IMR-90 (cell line): ENCODE measurements at regions not wholly inside any gene's neighbourhood (a gene's known extent, or its start where the extent isn't known, plus 50 kb on each side); places are given as distances from the start of the nearest gene placed in this dataset.

Experiments used
- ATAC-seq: fragments of 200-7000 bp; cut with Tn5 transposase; 2 replicates; pipeline ENCODE4 v1.9.1; 2020; ENCODE audit warnings: low read depth, mild to moderate bottlenecking, moderate library complexity
- BruUV-seq: library from RNA; stranded (reverse); fragments of 400-500 nt; replicated peaks from 2 replicates; lab custom pipeline; 2021; lab: Mats Ljungman, UMichigan
- CTCF ChIA-PET: fragments of 300-600 bp; formaldehyde crosslinking; extraction: SDS; loops from one replicate; lab custom pipeline; 2021; ENCODE audit warnings: antibody characterized with exemption; lab: Yijun Ruan, JAX
- POLR2A ChIA-PET: fragments of 300-600 bp; sonication (Branson Sonifier 250); formaldehyde crosslinking; loops from one replicate; lab custom pipeline; 2022; ENCODE audit warnings: antibody characterized with exemption; ENCODE audit not compliant: unreplicated experiment; lab: Charles Lee
- DNase-seq: peaks from one replicate; pipeline ENCODE4 v3.0.0; 2013
- H2AFZ ChIP-seq: replicated peaks from 2 replicates; pipeline ENCODE3; 2013; ENCODE audit warnings: low read length, mild to moderate bottlenecking; ENCODE audit not compliant: poor library complexity
- H2AK5ac ChIP-seq: 2 replicates; pipeline ENCODE4 v1.6.1; 2013; ENCODE audit warnings: low read depth, low read length, inconsistent platforms
- H2AK9ac ChIP-seq: replicated peaks from 2 replicates; pipeline ENCODE3; 2013; ENCODE audit warnings: mild to moderate bottlenecking, low read depth, low read length, moderate library complexity; ENCODE audit not compliant: poor library complexity
- H2BK120ac ChIP-seq: 2 replicates; pipeline ENCODE4 v1.6.1; 2013; ENCODE audit warnings: low read depth, low read length, inconsistent platforms
- H2BK15ac ChIP-seq: 3 replicates; pipeline ENCODE4 v1.6.1; 2013; ENCODE audit warnings: low read depth, low read length, inconsistent platforms
- H2BK20ac ChIP-seq: 2 replicates; pipeline ENCODE4 v1.6.1; 2013; ENCODE audit warnings: low read depth, mild to moderate bottlenecking, inconsistent platforms, low read length, moderate library complexity
- H2BK5ac ChIP-seq: 2 replicates; pipeline ENCODE4 v1.6.1; 2013; ENCODE audit warnings: mild to moderate bottlenecking, low read depth, low read length, inconsistent platforms; ENCODE audit not compliant: poor library complexity, severe bottlenecking
- H3K14ac ChIP-seq: replicated peaks from 2 replicates; pipeline ENCODE4 v1.6.1; 2013; ENCODE audit warnings: low read depth, low read length, inconsistent platforms
- H3K18ac ChIP-seq: 2 replicates; pipeline ENCODE4 v1.6.1; 2013; ENCODE audit warnings: low read depth, low read length, control low read depth
- H3K23ac ChIP-seq: 2 replicates; pipeline ENCODE4 v1.6.1; 2013; ENCODE audit warnings: low read depth, low read length, inconsistent platforms
- H3K27ac ChIP-seq: 2 replicates; pipeline ENCODE4 v1.5.1; 2013; ENCODE audit warnings: mild to moderate bottlenecking, control low read depth, low read length; ENCODE audit not compliant: insufficient read depth
- H3K27me3 ChIP-seq: 2 replicates; pipeline ENCODE4 v1.6.1; 2013; ENCODE audit warnings: low read length; ENCODE audit not compliant: control insufficient read depth, insufficient read depth
- H3K36me3 ChIP-seq: 2 replicates; pipeline ENCODE4 v1.6.1; 2013; ENCODE audit warnings: low read length, mixed read lengths; ENCODE audit not compliant: control insufficient read depth, insufficient read depth
- H3K4ac ChIP-seq: 2 replicates; pipeline ENCODE4 v1.6.1; 2013; ENCODE audit warnings: low read depth, low read length, inconsistent platforms
- H3K4me1 ChIP-seq: 2 replicates; pipeline ENCODE4 v1.6.1; 2013; ENCODE audit warnings: low read length, mixed read lengths; ENCODE audit not compliant: control insufficient read depth, insufficient read depth
- H3K4me2 ChIP-seq: 2 replicates; pipeline ENCODE4 v1.6.1; 2013; ENCODE audit warnings: low read depth, mild to moderate bottlenecking, control low read depth, low read length, moderate library complexity
- H3K4me3 ChIP-seq: 2 replicates; pipeline ENCODE4 v1.5.1; 2013; ENCODE audit warnings: low read depth, mild to moderate bottlenecking, control low read depth, low read length, moderate library complexity; ENCODE audit not compliant: insufficient read depth
- H3K56ac ChIP-seq: 2 replicates; pipeline ENCODE4 v1.6.1; 2013; ENCODE audit warnings: low read length, inconsistent platforms; ENCODE audit not compliant: insufficient read depth; ENCODE audit errors: extremely low read depth
- H3K79me1 ChIP-seq, 2 experiments: 2 replicates each; pipeline ENCODE4 v1.6.1; 2013; ENCODE audit warnings: low read length in 2 of 2, inconsistent platforms in 1 of 2, low read depth in 1 of 2
- H3K9ac ChIP-seq: 2 replicates; pipeline ENCODE4 v1.6.1; 2013; ENCODE audit warnings: low read depth, low read length, control low read depth
- H3K9me1 ChIP-seq: 2 replicates; pipeline ENCODE4 v1.6.1; 2013; ENCODE audit warnings: low read length, inconsistent platforms; ENCODE audit not compliant: insufficient read depth
- H3K9me3 ChIP-seq: 2 replicates; pipeline ENCODE4 v1.6.1; 2013; ENCODE audit warnings: low read length; ENCODE audit not compliant: control insufficient read depth, insufficient read depth
- H4K20me1 ChIP-seq: 2 replicates; pipeline ENCODE4 v1.6.1; 2013; ENCODE audit warnings: low read length, inconsistent platforms; ENCODE audit not compliant: insufficient read depth
- H4K5ac ChIP-seq: 2 replicates; pipeline ENCODE4 v1.6.1; 2013; ENCODE audit warnings: mild to moderate bottlenecking, low read depth, low read length, control low read depth
- H4K8ac ChIP-seq, 2 experiments: 2 replicates each; pipeline ENCODE4 v1.6.1; 2013; ENCODE audit warnings: low read depth in 2 of 2, low read length in 2 of 2, control low read depth in 1 of 2, inconsistent platforms in 1 of 2
- H4K91ac ChIP-seq: 2 replicates; pipeline ENCODE4 v1.6.1; 2013; ENCODE audit warnings: low read depth, low read length, inconsistent platforms; ENCODE audit not compliant: insufficient read depth
- BHLHE40 ChIP-seq: fragments of 150-350 bp; IDR thresholded peaks from 2 replicates; pipeline ENCODE4 v1.6.1; 2016; ENCODE audit warnings: mild to moderate bottlenecking, low read depth, low read length
- CEBPB ChIP-seq: IDR thresholded peaks from 2 replicates; pipeline ENCODE4 v1.6.1; 2012; ENCODE audit warnings: low read depth, low read length, improper control_type of control experiment
- CHD1 ChIP-seq: IDR thresholded peaks from 2 replicates; pipeline ENCODE4 v1.6.1; 2012; ENCODE audit warnings: low read depth, low read length, improper control_type of control experiment
- ELK1 ChIP-seq: fragments of 150-350 bp; IDR thresholded peaks from 2 replicates; pipeline ENCODE4 v1.6.1; 2016; ENCODE audit warnings: low read depth, mild to moderate bottlenecking, low read length, moderate library complexity, borderline replicate concordance
- MAFK ChIP-seq: IDR thresholded peaks from 2 replicates; pipeline ENCODE4 v1.6.1; 2012; ENCODE audit warnings: low read depth, low read length, improper control_type of control experiment
- MAZ ChIP-seq: IDR thresholded peaks from 2 replicates; pipeline ENCODE4 v1.6.1; 2012; ENCODE audit warnings: low read depth, mild to moderate bottlenecking, low read length, improper control_type of control experiment, moderate library complexity, borderline replicate concordance
- MXI1 ChIP-seq: IDR thresholded peaks from 2 replicates; pipeline ENCODE4 v1.6.1; 2012; ENCODE audit warnings: low read depth, mild to moderate bottlenecking, low read length, moderate library complexity, borderline replicate concordance
- NFE2L2 ChIP-seq: fragments of 150-350 bp; IDR thresholded peaks from 2 replicates; pipeline ENCODE4 v1.6.1; 2016; ENCODE audit warnings: low read depth, mild to moderate bottlenecking, low read length
- POLR2A ChIP-seq: IDR thresholded peaks from 2 replicates; pipeline ENCODE4 v1.6.1; 2012; ENCODE audit warnings: mild to moderate bottlenecking, low read depth, low read length
- RCOR1 ChIP-seq: IDR thresholded peaks from 2 replicates; pipeline ENCODE4 v1.6.1; 2012; ENCODE audit warnings: mild to moderate bottlenecking, low read length, improper control_type of control experiment; ENCODE audit not compliant: insufficient replicate concordance
- RFX5 ChIP-seq: IDR thresholded peaks from 2 replicates; pipeline ENCODE4 v1.8.0; 2012; ENCODE audit warnings: low read depth, mild to moderate bottlenecking, low read length, moderate library complexity
- SMC3 ChIP-seq: fragments of 150-350 bp; IDR thresholded peaks from 2 replicates; pipeline ENCODE4 v1.6.1; 2016; ENCODE audit warnings: low read depth, mild to moderate bottlenecking, antibody characterized with exemption, low read length, moderate library complexity
- dilution Hi-C: fragments of 300-500 bp; cut with HindIII; formaldehyde crosslinking; loops from one replicate; pipeline ENCODE4 v1.14.3; 2018; ENCODE audit warnings: low sequenced_read_pairs; ENCODE audit not compliant: unreplicated experiment
- in situ Hi-C: fragments of 300-500 bp; cut with MboI; formaldehyde crosslinking; loops from 3 replicates; pipeline ENCODE4 v1.14.3; 2019; ENCODE audit warnings: low sequenced_read_pairs, inconsistent platforms, mixed read lengths
- intact Hi-C: fragments of 100-400 bp; cut with micrococcal nuclease; formaldehyde crosslinking; loops from 2 replicates; pipeline ENCODE4 v1.10.0; 2022
- TF ChIP-seq, protein P1 (sequence below): conservative IDR thresholded peaks from 2 replicates; pipeline ENCODE4 v1.5.1; 2012; ENCODE audit warnings: mild to moderate bottlenecking, low read depth, low read length, improper control_type of control experiment
- TF ChIP-seq, protein P2 (sequence below): fragments of 150-350 bp; IDR thresholded peaks from 2 replicates; pipeline ENCODE4 v1.6.1; 2017; ENCODE audit warnings: mild to moderate bottlenecking, antibody characterized with exemption, low read length, low read depth

- H3K56ac ChIP-seq, result no peak overlapping the region
- POLR2A ChIA-PET, result no interaction called here
- TF ChIP-seq CEBPB (no peak), NFE2L2 (no peak), SMC3 (no peak), RCOR1 (no peak), RFX5 (no peak), ELK1 (no peak), MXI1 (no peak), POLR2A (no peak), MAFK (no peak), BHLHE40 (no peak), CHD1 (no peak), MAZ (no peak)
- TF ChIP-seq, protein P1, sequence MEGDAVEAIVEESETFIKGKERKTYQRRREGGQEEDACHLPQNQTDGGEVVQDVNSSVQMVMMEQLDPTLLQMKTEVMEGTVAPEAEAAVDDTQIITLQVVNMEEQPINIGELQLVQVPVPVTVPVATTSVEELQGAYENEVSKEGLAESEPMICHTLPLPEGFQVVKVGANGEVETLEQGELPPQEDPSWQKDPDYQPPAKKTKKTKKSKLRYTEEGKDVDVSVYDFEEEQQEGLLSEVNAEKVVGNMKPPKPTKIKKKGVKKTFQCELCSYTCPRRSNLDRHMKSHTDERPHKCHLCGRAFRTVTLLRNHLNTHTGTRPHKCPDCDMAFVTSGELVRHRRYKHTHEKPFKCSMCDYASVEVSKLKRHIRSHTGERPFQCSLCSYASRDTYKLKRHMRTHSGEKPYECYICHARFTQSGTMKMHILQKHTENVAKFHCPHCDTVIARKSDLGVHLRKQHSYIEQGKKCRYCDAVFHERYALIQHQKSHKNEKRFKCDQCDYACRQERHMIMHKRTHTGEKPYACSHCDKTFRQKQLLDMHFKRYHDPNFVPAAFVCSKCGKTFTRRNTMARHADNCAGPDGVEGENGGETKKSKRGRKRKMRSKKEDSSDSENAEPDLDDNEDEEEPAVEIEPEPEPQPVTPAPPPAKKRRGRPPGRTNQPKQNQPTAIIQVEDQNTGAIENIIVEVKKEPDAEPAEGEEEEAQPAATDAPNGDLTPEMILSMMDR, result no peak
- TF ChIP-seq, protein P2, sequence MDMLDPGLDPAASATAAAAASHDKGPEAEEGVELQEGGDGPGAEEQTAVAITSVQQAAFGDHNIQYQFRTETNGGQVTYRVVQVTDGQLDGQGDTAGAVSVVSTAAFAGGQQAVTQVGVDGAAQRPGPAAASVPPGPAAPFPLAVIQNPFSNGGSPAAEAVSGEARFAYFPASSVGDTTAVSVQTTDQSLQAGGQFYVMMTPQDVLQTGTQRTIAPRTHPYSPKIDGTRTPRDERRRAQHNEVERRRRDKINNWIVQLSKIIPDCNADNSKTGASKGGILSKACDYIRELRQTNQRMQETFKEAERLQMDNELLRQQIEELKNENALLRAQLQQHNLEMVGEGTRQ, result no peak
These were observed 449.6 kb downstream of the SLCO4C1 start for GRCh38 chr5:101846496-101846895.

More at GRCh38 chr5:101846496-101846895, 449.6 kb downstream of the SLCO4C1 start:
- no peak overlapping the region for H3K4me3 ChIP-seq
- no peaks in the 10 kb centered on the region for H3K79me1 ChIP-seq
- no peak overlapping the region for H2BK15ac ChIP-seq
- no peak overlapping the region for H4K91ac ChIP-seq
- no peak overlapping the region for H3K23ac ChIP-seq
- H4K20me1 ChIP-seq, result no peaks in the 10 kb centered on the region
- no peak overlapping the region for H3K4me2 ChIP-seq
- H2AK5ac ChIP-seq, result no peak overlapping the region
- H4K5ac ChIP-seq, result no peak overlapping the region
- no TSS peak for BruUV-seq
- H2AFZ ChIP-seq, result no peak overlapping the region
- H2BK20ac ChIP-seq, result no peak overlapping the region
- in situ Hi-C loops (no loop called here), dilution Hi-C loops (no loop called here), intact Hi-C loops (no loop called here)
- H2BK5ac ChIP-seq, result no peak overlapping the region
- H3K36me3 ChIP-seq, result no peaks in the 10 kb centered on the region
- no peak for DNase-seq
- CTCF ChIA-PET, result no interaction called here
- no peak overlapping the region for H3K27ac ChIP-seq
- no peaks in the 10 kb centered on the region for H3K27me3 ChIP-seq
- H3K4me1 ChIP-seq, result no peaks in the 10 kb centered on the region
- no peaks in the 10 kb centered on the region for H3K9me1 ChIP-seq
- ATAC-seq, result no peak
- H4K8ac ChIP-seq, result no peak overlapping the region
- H3K9ac ChIP-seq, result no peak overlapping the region
- H2AK9ac ChIP-seq, result no peak overlapping the region
- H3K18ac ChIP-seq, result no peak overlapping the region
- no peak overlapping the region for H3K4ac ChIP-seq
- no peaks in the 10 kb centered on the region for H3K9me3 ChIP-seq
- no peak overlapping the region for H3K14ac ChIP-seq
- H2BK120ac ChIP-seq, result no peak overlapping the region
